Activated B cell treated with CpG ODN at 0.5 μM for 24 hours (primary cell): ENCODE measurements at regions not wholly inside any gene's neighbourhood (a gene's known extent, or its start where the extent isn't known, plus 50 kb on each side); places are given as distances from the start of the nearest gene placed in this dataset.

Source experiments
- ATAC-seq: fragments of 200-7000 bp; cut with Tn5 transposase; one replicate; pipeline ENCODE4 v1.10.0; 2021; ENCODE audit warnings: low read depth, mild to moderate bottlenecking, moderate library complexity
- CTCF ChIA-PET: fragments of 350-600 bp; sonication (Branson Sonifier 250); formaldehyde crosslinking; loops from one replicate; lab custom pipeline; 2021; ENCODE audit warnings: antibody characterized with exemption; lab: Charles Lee
- POLR2A ChIA-PET: fragments of 350-600 bp; sonication (Branson Sonifier 250); formaldehyde crosslinking; loops from one replicate; lab custom pipeline; 2021; ENCODE audit warnings: antibody characterized with exemption; lab: Charles Lee
- DNase-seq: peaks from one replicate; pipeline ENCODE4 v3.0.0; 2022
- H3K27ac Mint-ChIP-seq: one replicate; pipeline ENCODE4 v1.8.0; 2020; ENCODE audit warnings: mixed read lengths
- H3K27me3 Mint-ChIP-seq: one replicate; pipeline ENCODE4 v1.8.0; 2021; ENCODE audit warnings: mixed read lengths
- H3K36me3 Mint-ChIP-seq: one replicate; pipeline ENCODE4 v1.8.0; 2021; ENCODE audit warnings: low read depth, mixed read lengths
- H3K4me1 Mint-ChIP-seq: one replicate; pipeline ENCODE4 v1.8.0; 2021; ENCODE audit warnings: mixed read lengths
- H3K4me3 Mint-ChIP-seq: one replicate; pipeline ENCODE4 v1.8.0; 2020; ENCODE audit warnings: mild to moderate bottlenecking, mixed read lengths
- H3K9me3 Mint-ChIP-seq: one replicate; pipeline ENCODE4 v1.8.0; 2020; ENCODE audit warnings: mixed read lengths
- intact Hi-C: fragments of 100-400 bp; cut with micrococcal nuclease; formaldehyde crosslinking; loops from one replicate; pipeline ENCODE4 v1.15.1; 2024
- TF ChIP-seq, protein P1 (sequence below): fragments of 200-600 bp; IDR thresholded peaks from one replicate; pipeline ENCODE4 v1.8.0; 2022; ENCODE audit warnings: antibody characterized with exemption, mild to moderate bottlenecking

DNA sequence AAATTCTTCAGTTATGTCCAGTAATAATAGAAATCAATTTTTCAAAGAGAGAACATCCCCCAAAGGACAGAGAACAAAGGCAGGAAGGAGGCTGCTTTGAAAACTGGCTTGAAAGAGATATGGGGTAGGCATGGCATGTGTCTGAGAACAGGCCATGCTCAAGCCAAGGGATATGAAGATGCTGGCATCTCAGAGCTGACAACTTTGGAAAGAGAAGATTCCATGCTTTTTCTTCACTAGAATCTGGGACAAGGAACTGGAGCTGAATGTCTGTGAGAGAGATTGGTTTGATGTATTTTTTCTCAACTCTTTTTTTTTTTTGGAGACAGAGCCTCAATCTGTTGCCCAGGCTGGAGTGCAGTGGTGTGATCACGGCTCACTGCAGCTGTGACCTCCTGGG lies 139.8 kb upstream of the DLX2 start:
- DNase-seq (no peak), ATAC-seq (no peak)
- no peaks in the 10 kb centered on the region for H3K36me3 Mint-ChIP-seq
- TF ChIP-seq, protein P1, sequence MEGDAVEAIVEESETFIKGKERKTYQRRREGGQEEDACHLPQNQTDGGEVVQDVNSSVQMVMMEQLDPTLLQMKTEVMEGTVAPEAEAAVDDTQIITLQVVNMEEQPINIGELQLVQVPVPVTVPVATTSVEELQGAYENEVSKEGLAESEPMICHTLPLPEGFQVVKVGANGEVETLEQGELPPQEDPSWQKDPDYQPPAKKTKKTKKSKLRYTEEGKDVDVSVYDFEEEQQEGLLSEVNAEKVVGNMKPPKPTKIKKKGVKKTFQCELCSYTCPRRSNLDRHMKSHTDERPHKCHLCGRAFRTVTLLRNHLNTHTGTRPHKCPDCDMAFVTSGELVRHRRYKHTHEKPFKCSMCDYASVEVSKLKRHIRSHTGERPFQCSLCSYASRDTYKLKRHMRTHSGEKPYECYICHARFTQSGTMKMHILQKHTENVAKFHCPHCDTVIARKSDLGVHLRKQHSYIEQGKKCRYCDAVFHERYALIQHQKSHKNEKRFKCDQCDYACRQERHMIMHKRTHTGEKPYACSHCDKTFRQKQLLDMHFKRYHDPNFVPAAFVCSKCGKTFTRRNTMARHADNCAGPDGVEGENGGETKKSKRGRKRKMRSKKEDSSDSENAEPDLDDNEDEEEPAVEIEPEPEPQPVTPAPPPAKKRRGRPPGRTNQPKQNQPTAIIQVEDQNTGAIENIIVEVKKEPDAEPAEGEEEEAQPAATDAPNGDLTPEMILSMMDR, result no peak
- ChIA-PET POLR2A (no interaction called here), CTCF (no interaction called here)
- H3K27ac Mint-ChIP-seq, result no peak overlapping the region
- H3K9me3 Mint-ChIP-seq, result no peaks in the 10 kb centered on the region
- peaks cover 15% of the 10 kb centered on the region for H3K27me3 Mint-ChIP-seq
- intact Hi-C loops, result no loop called here
- H3K4me3 Mint-ChIP-seq, result no peak overlapping the region
- no peaks in the 10 kb centered on the region for H3K4me1 Mint-ChIP-seq

DNA sequence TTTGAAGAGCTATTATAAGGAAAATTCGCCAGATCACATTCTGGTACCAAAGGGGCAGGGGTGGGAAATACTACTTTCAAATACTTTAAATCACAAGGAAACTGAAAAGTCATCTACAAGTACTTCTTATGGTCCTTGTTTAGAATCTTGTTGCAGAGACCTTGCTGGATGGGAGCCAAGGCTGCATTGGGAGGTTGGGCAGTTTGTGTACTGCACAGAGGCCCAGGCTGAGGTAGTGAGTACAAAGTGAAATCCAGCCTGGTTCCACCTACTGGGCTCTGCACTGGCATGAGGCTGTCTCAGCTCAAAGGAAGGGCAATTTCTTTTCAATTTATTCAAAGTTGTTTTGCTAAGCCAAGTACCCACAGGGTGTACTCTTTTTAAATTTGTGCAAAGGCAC lies 140.3 kb upstream of the DLX2 start:
- ATAC-seq, result no peak
- CTCF ChIA-PET, result no interaction called here
- intact Hi-C loops, result no loop called here
- peaks cover 16% of the 10 kb centered on the region for H3K27me3 Mint-ChIP-seq
- TF ChIP-seq, protein P1, result no peak
- POLR2A ChIA-PET, result no interaction called here
- H3K27ac Mint-ChIP-seq, result no peak overlapping the region
- H3K36me3 Mint-ChIP-seq, result no peaks in the 10 kb centered on the region
- no peak overlapping the region for H3K4me3 Mint-ChIP-seq
- DNase-seq, result no peak
- H3K4me1 Mint-ChIP-seq, result no peaks in the 10 kb centered on the region
- no peaks in the 10 kb centered on the region for H3K9me3 Mint-ChIP-seq

DNA sequence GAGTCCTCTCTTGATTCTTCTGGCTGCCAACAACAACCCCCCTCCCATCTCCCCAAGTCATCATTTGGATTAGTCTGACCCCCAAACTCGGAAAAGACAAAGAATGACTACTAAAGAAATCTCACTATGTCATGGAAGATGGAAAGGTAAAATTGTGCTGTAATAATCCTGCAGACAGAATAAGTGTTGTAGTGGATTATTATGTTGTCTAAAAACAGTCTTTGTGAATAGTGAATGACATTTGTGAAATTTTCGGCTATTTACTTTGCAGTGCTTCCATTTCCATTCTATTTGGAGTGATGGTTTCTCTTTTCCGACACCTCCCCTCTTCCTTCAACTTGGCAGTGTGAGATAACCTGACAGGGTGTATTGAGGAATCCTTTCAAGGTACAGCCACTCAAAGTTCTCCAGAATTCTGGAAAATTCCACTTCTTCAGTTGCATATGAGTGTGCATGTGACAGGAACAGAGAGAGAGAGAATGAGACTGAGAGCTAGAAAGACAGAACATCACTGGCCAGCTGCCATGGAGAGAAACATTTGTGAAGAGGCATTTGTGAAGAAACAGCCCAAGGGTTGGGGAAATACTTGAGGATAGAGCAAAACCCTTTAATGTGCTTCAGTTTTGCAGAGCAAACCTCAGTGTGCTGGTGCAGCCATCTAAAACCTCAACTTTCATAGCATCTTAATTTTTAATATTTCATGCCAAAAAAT lies 141.9 kb upstream of the DLX2 start:
- Mint-ChIP-seq H3K4me1 (no peaks in the 10 kb centered on the region), H3K27me3 (peaks cover 10% of the 10 kb centered on the region), H3K27ac (no peak overlapping the region), H3K4me3 (no peak overlapping the region), H3K36me3 (no peaks in the 10 kb centered on the region), H3K9me3 (no peaks in the 10 kb centered on the region)
- no peak for ATAC-seq
- ChIA-PET CTCF (no interaction called here), POLR2A (no interaction called here)
- DNase-seq, result no peak
- TF ChIP-seq, protein P1, result no peak
- intact Hi-C loops, result no loop called here

DNA sequence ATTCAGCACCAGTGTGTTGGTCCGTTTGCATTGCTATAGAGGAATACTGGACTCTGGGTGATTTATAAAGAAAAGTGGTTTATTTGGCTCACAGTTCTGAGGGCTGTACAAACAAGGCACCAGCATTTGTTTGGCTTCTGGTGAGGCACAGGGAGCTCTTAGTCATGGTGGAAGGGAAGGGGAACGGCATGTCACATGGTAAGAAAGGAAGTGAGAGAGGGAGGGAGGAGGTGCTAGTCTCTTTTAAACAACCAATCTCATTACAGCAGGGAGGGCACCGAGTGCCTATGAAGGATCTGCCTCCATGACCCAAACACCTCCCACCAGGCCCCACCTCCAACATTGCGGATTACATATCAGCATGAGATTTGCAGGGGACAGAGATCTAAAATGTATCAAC lies 143.9 kb upstream of the DLX2 start:
- no peak for DNase-seq
- ATAC-seq, result no peak
- Mint-ChIP-seq H3K9me3 (no peaks in the 10 kb centered on the region), H3K4me1 (no peaks in the 10 kb centered on the region), H3K36me3 (no peaks in the 10 kb centered on the region), H3K27me3 (peaks cover 3% of the 10 kb centered on the region), H3K27ac (no peak overlapping the region), H3K4me3 (no peak overlapping the region)
- intact Hi-C loops, result no loop called here
- POLR2A ChIA-PET, result no interaction called here
- TF ChIP-seq, protein P1, result no peak
- CTCF ChIA-PET, result no interaction called here

DNA sequence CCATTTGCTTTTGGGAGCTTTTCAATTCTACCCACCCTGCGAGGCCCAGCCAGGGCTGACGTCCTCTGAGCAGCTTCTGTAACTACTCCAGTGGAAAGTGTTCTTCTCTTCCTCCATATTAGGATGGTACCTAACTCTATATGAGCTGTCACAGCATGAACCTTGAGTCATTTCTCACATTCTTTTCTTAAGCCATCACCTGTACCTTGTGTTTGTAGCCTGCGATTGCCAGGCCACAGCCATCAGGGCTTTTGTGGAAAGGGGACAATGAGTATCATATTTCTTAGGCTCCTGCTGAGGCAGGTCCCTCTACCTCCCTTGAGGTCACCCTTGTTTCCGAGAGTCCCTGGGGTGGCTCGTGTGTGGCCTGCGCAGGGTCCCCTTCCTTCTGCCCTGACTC lies 144.5 kb upstream of the DLX2 start:
- TF ChIP-seq, protein P1, result no peak
- no peak overlapping the region for H3K4me3 Mint-ChIP-seq
- H3K27me3 Mint-ChIP-seq, result peaks cover 3% of the 10 kb centered on the region
- H3K36me3 Mint-ChIP-seq, result no peaks in the 10 kb centered on the region
- DNase-seq (no peak), ATAC-seq (no peak)
- ChIA-PET POLR2A (no interaction called here), CTCF (no interaction called here)
- no peaks in the 10 kb centered on the region for H3K9me3 Mint-ChIP-seq
- intact Hi-C loops, result no loop called here
- no peaks in the 10 kb centered on the region for H3K4me1 Mint-ChIP-seq
- H3K27ac Mint-ChIP-seq, result no peak overlapping the region
